ENCODE measurements at regions not wholly inside any gene's neighbourhood (a gene's known extent, or its start where the extent isn't known, plus 50 kb on each side); places are given as distances from the start of the nearest gene placed in this dataset.

DNA sequence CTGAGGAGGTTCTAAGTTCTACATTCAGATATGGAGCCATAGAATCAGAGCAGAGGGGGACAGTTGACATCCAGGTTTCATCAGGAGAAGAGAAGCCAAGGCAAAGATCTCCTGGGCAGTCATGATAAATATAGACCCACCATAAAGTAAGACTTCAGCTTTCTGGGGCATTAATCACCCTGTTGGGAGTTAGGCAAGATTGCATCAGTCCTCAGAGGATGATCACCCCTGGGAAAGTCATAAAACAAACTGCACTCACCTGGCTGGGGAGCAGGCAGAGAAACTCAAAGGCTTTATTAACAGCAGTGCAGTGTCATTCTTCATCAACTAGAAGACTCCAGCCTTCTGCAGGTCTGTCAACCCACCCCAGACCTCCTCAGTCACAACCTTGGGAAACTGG is 301.3 kb upstream of the JARID2 start:
- Histone ChIP-seq H3K4me3 (no peak overlapping the region), H3K4me1 (no peaks in the 10 kb centered on the region), H3K27ac (no peak overlapping the region), H3K27me3 (no peaks in the 10 kb centered on the region), H3K9me3 (no peaks in the 10 kb centered on the region), H3K36me3 (no peaks in the 10 kb centered on the region)
- TF ChIP-seq, protein P1, sequence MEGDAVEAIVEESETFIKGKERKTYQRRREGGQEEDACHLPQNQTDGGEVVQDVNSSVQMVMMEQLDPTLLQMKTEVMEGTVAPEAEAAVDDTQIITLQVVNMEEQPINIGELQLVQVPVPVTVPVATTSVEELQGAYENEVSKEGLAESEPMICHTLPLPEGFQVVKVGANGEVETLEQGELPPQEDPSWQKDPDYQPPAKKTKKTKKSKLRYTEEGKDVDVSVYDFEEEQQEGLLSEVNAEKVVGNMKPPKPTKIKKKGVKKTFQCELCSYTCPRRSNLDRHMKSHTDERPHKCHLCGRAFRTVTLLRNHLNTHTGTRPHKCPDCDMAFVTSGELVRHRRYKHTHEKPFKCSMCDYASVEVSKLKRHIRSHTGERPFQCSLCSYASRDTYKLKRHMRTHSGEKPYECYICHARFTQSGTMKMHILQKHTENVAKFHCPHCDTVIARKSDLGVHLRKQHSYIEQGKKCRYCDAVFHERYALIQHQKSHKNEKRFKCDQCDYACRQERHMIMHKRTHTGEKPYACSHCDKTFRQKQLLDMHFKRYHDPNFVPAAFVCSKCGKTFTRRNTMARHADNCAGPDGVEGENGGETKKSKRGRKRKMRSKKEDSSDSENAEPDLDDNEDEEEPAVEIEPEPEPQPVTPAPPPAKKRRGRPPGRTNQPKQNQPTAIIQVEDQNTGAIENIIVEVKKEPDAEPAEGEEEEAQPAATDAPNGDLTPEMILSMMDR (IDR thresholded peaks at IDR 0.05), result no peak
- ATAC-seq, result no peak
- intact Hi-C loops (cut with DNase I), result no loop called here
- DNase-seq, result no peak

DNA sequence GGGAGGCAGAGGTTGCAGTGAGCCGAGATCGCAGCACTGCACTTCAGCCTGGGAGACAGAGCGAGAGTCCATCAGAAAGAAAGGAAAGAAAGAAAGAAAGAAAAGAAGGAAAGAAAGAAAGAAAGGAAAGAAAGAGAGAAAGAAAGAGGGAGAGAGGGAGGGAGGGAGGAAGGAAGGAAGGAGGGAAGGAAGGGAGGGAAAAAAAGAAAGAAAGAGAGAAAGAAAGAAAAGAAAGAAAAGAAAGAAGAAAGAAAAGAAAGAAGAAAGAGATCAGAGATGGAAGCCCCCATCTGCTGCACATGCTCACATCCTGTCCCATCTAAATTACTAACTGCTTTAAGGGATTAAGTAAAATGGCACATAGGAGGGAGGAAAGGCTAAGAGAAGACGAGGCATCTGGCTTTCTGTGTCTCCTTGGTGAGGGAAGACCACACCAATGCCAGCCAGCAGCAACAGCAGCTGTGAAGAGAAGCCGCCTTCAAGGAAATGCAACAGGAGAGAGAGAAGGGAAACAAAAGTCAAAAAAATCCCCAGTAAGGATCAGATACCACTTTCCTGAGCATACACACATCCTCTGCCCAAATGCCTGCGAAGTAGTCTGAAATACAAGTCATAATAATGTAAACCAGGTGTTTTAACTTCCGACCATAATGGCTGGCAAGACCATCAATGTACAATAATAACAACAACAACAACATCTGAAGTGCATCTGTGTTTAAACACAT is 300.2 kb upstream of the JARID2 start:
- 88 to 92% methylated on average over 7 of the region's 7 CpGs for WGBS, 2 donors
- TF ChIP-seq, protein P1 (IDR thresholded peaks at IDR 0.05), result no peak
- intact Hi-C loops (cut with DNase I), result no loop called here
- no peak for DNase-seq
- H3K4me1 ChIP-seq, result no peaks in the 10 kb centered on the region
- no peak overlapping the region for H3K27ac ChIP-seq
- no peaks in the 10 kb centered on the region for H3K27me3 ChIP-seq
- H3K9me3 ChIP-seq, result no peaks in the 10 kb centered on the region
- H3K36me3 ChIP-seq, result no peaks in the 10 kb centered on the region
- H3K4me3 ChIP-seq, result no peak overlapping the region
- no peak for ATAC-seq

DNA sequence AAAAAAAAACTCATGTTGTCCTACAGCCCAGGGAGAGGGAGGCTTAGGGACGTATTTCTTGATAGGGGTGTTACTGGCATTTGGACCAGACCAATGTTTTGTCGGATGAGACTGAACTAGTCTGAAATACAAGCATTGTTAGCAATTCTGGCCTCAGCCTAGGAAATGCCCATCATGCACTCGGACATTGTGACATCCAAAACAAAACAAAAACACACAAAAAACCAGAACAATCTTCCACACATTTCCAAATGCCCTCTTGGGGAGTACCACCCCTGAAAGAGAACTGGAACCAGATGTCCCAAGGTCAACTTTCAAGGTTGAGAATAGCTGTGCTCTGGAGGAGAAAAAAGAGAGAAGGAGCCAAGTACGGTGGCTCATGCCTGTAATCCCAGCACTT is 299.1 kb upstream of the JARID2 start:
- 87 to 90% methylated on average over 4 of the region's 4 CpGs for WGBS, 2 donors
- no peak for ATAC-seq
- no peak overlapping the region for H3K27ac ChIP-seq
- DNase-seq, result no peak
- no peaks in the 10 kb centered on the region for H3K9me3 ChIP-seq
- H3K4me1 ChIP-seq, result no peaks in the 10 kb centered on the region
- no peaks in the 10 kb centered on the region for H3K36me3 ChIP-seq
- H3K4me3 ChIP-seq, result no peak overlapping the region
- TF ChIP-seq, protein P1 (IDR thresholded peaks at IDR 0.05), result no peak
- no peaks in the 10 kb centered on the region for H3K27me3 ChIP-seq
- intact Hi-C loops (cut with DNase I), result no loop called here

DNA sequence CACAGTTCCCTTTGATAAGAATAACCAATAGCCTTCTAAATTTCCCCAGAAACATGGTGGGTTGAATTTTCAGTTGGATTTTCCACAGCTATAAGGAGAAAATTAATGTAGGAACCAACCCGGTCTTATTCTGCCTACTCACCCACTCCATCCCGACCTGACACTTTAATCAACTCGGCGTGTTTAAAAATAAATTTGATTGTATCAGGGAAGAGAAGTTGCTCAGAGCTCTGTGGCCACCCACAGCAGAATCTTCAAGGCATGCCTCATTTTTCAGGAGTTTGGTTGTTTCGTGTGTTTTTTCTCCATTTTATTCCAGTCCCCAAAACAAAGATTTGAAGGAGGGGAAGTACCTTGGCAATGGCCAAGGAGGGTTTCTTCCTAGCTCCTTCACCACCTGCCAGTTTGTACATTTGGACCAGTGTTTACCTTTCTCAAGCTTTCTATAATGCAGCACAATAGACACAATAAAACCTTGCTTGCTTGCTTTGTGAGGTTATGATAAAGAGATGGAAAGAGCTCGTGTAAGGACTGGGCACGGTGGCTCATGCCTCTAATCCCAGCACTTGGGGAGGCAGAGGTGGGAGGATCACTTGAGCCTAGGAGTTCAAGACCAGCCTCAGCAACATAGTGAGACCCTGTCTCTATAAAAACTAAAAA is 297.2 kb upstream of the JARID2 start:
- no peak overlapping the region for H3K27ac ChIP-seq
- H3K4me3 ChIP-seq, result no peak overlapping the region
- no peak for ATAC-seq
- TF ChIP-seq, protein P1 (IDR thresholded peaks at IDR 0.05), result no peak
- no peaks in the 10 kb centered on the region for H3K4me1 ChIP-seq
- intact Hi-C loops (cut with DNase I), result no loop called here
- 74 to 82% methylated on average over 7 of the region's 7 CpGs for WGBS, 2 donors
- DNase-seq, result no peak
- H3K27me3 ChIP-seq, result no peaks in the 10 kb centered on the region
- no peaks in the 10 kb centered on the region for H3K36me3 ChIP-seq
- H3K9me3 ChIP-seq, result no peaks in the 10 kb centered on the region
